Nephron progenitor cell (in vitro differentiated cells): ENCODE measurements at regions not wholly inside any gene's neighbourhood (a gene's known extent, or its start where the extent isn't known, plus 50 kb on each side); places are given as distances from the start of the nearest gene placed in this dataset.

ENCODE experiments used
- DNase-seq: peaks from one replicate; pipeline ENCODE4 v3.0.0; 2021
- H3K27ac Mint-ChIP-seq: 2 replicates; pipeline ENCODE4 v1.8.0; 2021; ENCODE audit warnings: mild to moderate bottlenecking, moderate library complexity, mixed read lengths
- H3K27me3 Mint-ChIP-seq: 2 replicates; pipeline ENCODE4 v1.8.0; 2021; ENCODE audit warnings: mild to moderate bottlenecking, low read depth, mixed read lengths; ENCODE audit not compliant: poor library complexity
- H3K36me3 Mint-ChIP-seq: 2 replicates; pipeline ENCODE4 v1.8.0; 2021; ENCODE audit warnings: low read depth, mixed read lengths
- H3K4me1 Mint-ChIP-seq: 2 replicates; pipeline ENCODE4 v1.8.0; 2021; ENCODE audit warnings: mixed read lengths
- H3K4me3 Mint-ChIP-seq: 2 replicates; pipeline ENCODE4 v1.8.0; 2021; ENCODE audit warnings: mild to moderate bottlenecking, moderate library complexity, mixed read lengths
- H3K9me3 Mint-ChIP-seq: 2 replicates; pipeline ENCODE4 v1.8.0; 2021; ENCODE audit warnings: mild to moderate bottlenecking, moderate library complexity, mixed read lengths
- TF ChIP-seq, protein P1 (sequence below): fragments of 200-600 bp; sonication (generic); IDR thresholded peaks from 2 replicates; pipeline ENCODE4 v1.5.0; 2021; ENCODE audit warnings: antibody characterized with exemption

DNA sequence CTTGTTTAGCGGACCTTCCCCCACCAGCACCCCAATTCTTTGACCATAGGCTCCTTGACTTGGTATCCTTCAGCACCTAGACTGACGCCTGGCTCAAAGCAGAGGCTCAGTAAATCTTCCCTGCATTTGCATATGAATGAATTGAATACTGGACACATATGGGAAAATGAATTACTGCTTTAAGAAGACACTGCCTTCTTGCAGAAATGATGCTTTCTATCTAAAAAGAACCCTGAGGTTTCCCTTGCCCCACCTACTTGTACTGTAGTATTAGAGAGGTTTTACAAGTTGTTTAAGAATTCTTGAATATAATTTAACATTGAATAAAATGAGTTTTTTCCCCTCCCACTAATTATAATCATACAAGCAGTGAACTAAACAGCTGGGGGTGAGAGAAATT is 190.7 kb downstream of the SAMD5 start:
- Mint-ChIP-seq H3K4me3 (no peak overlapping the region), H3K36me3 (no peaks in the 10 kb centered on the region), H3K4me1 (peaks cover 4% of the 10 kb centered on the region), H3K9me3 (no peaks in the 10 kb centered on the region), H3K27me3 (no peaks in the 10 kb centered on the region), H3K27ac (no peak overlapping the region)
- no peak for DNase-seq
- TF ChIP-seq, protein P1, sequence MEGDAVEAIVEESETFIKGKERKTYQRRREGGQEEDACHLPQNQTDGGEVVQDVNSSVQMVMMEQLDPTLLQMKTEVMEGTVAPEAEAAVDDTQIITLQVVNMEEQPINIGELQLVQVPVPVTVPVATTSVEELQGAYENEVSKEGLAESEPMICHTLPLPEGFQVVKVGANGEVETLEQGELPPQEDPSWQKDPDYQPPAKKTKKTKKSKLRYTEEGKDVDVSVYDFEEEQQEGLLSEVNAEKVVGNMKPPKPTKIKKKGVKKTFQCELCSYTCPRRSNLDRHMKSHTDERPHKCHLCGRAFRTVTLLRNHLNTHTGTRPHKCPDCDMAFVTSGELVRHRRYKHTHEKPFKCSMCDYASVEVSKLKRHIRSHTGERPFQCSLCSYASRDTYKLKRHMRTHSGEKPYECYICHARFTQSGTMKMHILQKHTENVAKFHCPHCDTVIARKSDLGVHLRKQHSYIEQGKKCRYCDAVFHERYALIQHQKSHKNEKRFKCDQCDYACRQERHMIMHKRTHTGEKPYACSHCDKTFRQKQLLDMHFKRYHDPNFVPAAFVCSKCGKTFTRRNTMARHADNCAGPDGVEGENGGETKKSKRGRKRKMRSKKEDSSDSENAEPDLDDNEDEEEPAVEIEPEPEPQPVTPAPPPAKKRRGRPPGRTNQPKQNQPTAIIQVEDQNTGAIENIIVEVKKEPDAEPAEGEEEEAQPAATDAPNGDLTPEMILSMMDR = no peak

DNA sequence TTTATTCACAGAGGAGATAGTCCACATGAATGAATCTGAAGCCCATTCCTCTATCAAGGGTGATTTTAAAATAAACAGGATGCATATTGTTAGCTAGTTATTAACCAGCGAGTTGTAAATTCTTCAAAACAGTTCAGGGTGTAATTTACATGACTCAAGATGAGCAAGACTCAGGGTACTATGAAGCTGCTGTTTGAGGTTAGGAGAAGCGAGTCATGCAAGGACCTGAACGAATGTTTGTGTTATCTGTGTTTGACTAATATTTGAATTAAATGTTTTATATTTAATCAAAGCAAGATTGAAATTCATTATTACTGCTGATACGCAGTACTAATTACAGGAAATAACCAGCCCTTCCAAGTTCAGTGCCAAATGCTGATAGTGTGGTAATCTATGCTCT is 191.1 kb downstream of the SAMD5 start:
- no peak overlapping the region for H3K27ac Mint-ChIP-seq
- no peak for DNase-seq
- no peaks in the 10 kb centered on the region for H3K27me3 Mint-ChIP-seq
- no peaks in the 10 kb centered on the region for H3K36me3 Mint-ChIP-seq
- H3K9me3 Mint-ChIP-seq = no peaks in the 10 kb centered on the region
- peaks cover 9% of the 10 kb centered on the region for H3K4me1 Mint-ChIP-seq
- TF ChIP-seq, protein P1 = no peak
- no peak overlapping the region for H3K4me3 Mint-ChIP-seq

GRCh38 chr6:147700436-147701209 is 192.1 kb downstream of the SAMD5 start:
- H3K27ac Mint-ChIP-seq = no peak overlapping the region
- no peaks in the 10 kb centered on the region for H3K36me3 Mint-ChIP-seq
- H3K27me3 Mint-ChIP-seq = no peaks in the 10 kb centered on the region
- DNase-seq = no peak
- TF ChIP-seq, protein P1 = no peak
- H3K4me1 Mint-ChIP-seq = peaks cover 11% of the 10 kb centered on the region
- no peaks in the 10 kb centered on the region for H3K9me3 Mint-ChIP-seq
- no peak overlapping the region for H3K4me3 Mint-ChIP-seq

- Mint-ChIP-seq H3K9me3 (no peaks in the 10 kb centered on the region), H3K27ac (peak overlapping the region; percentile 17), H3K4me1 (peaks cover 12% of the 10 kb centered on the region), H3K4me3 (no peak overlapping the region), H3K36me3 (no peaks in the 10 kb centered on the region), H3K27me3 (no peaks in the 10 kb centered on the region)
- TF ChIP-seq, protein P1 = no peak
- no peak for DNase-seq
Observed at GRCh38 chr6:147704691-147705090, 196.2 kb downstream of the SAMD5 start.

- no peaks in the 10 kb centered on the region for H3K9me3 Mint-ChIP-seq
- no peaks in the 10 kb centered on the region for H3K36me3 Mint-ChIP-seq
- no peak overlapping the region for H3K4me3 Mint-ChIP-seq
- H3K27me3 Mint-ChIP-seq = peaks cover 4% of the 10 kb centered on the region
- no peak overlapping the region for H3K27ac Mint-ChIP-seq
- TF ChIP-seq, protein P1 = no peak
- no peak for DNase-seq
- peaks cover 15% of the 10 kb centered on the region for H3K4me1 Mint-ChIP-seq
Observed at GRCh38 chr6:147707524-147707923, 199.0 kb downstream of the SAMD5 start.

DNA sequence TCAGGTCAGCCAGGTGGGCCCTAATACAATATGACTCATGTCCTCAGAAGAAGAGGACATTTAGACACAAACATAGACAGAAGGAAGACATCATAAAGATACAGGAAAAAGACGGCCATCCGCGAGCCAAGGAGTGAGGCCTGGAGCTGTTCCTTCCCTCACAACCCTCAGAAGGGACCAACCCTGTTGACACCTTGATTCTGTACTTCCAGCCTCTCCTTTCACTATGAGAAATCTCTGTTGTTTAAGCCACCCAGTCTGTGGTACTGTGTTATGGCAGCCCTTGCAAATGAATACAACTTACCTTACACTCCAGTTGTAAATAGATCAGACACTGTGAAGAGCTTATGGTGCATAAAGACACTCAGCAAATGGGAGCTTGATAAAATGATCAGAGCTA is 199.7 kb downstream of the SAMD5 start:
- Mint-ChIP-seq H3K9me3 (no peaks in the 10 kb centered on the region), H3K36me3 (no peaks in the 10 kb centered on the region), H3K27me3 (peaks cover 4% of the 10 kb centered on the region), H3K4me1 (peaks cover 15% of the 10 kb centered on the region), H3K27ac (no peak overlapping the region), H3K4me3 (no peak overlapping the region)
- DNase-seq = no peak
- TF ChIP-seq, protein P1 = no peak
